IMR-90 (cell line): ENCODE measurements at regions not wholly inside any gene's neighbourhood (a gene's known extent, or its start where the extent isn't known, plus 50 kb on each side); places are given as distances from the start of the nearest gene placed in this dataset.

Experiments used
- ATAC-seq: fragments of 200-7000 bp; cut with Tn5 transposase; 2 replicates; pipeline ENCODE4 v1.9.1; 2020; ENCODE audit warnings: low read depth, mild to moderate bottlenecking, moderate library complexity
- BruUV-seq: library from RNA; stranded (reverse); fragments of 400-500 nt; replicated peaks from 2 replicates; lab custom pipeline; 2021; lab: Mats Ljungman, UMichigan
- CTCF ChIA-PET: fragments of 300-600 bp; formaldehyde crosslinking; extraction: SDS; loops from one replicate; lab custom pipeline; 2021; ENCODE audit warnings: antibody characterized with exemption; lab: Yijun Ruan, JAX
- POLR2A ChIA-PET: fragments of 300-600 bp; sonication (Branson Sonifier 250); formaldehyde crosslinking; loops from one replicate; lab custom pipeline; 2022; ENCODE audit warnings: antibody characterized with exemption; ENCODE audit not compliant: unreplicated experiment; lab: Charles Lee
- DNase-seq: peaks from one replicate; pipeline ENCODE4 v3.0.0; 2013
- H2AFZ ChIP-seq: replicated peaks from 2 replicates; pipeline ENCODE3; 2013; ENCODE audit warnings: low read length, mild to moderate bottlenecking; ENCODE audit not compliant: poor library complexity
- H2AK5ac ChIP-seq: 2 replicates; pipeline ENCODE4 v1.6.1; 2013; ENCODE audit warnings: low read depth, low read length, inconsistent platforms
- H2AK9ac ChIP-seq: replicated peaks from 2 replicates; pipeline ENCODE3; 2013; ENCODE audit warnings: mild to moderate bottlenecking, low read depth, low read length, moderate library complexity; ENCODE audit not compliant: poor library complexity
- H2BK120ac ChIP-seq: 2 replicates; pipeline ENCODE4 v1.6.1; 2013; ENCODE audit warnings: low read depth, low read length, inconsistent platforms
- H2BK15ac ChIP-seq: 3 replicates; pipeline ENCODE4 v1.6.1; 2013; ENCODE audit warnings: low read depth, low read length, inconsistent platforms
- H2BK20ac ChIP-seq: 2 replicates; pipeline ENCODE4 v1.6.1; 2013; ENCODE audit warnings: low read depth, mild to moderate bottlenecking, inconsistent platforms, low read length, moderate library complexity
- H2BK5ac ChIP-seq: 2 replicates; pipeline ENCODE4 v1.6.1; 2013; ENCODE audit warnings: mild to moderate bottlenecking, low read depth, low read length, inconsistent platforms; ENCODE audit not compliant: poor library complexity, severe bottlenecking
- H3K14ac ChIP-seq: replicated peaks from 2 replicates; pipeline ENCODE4 v1.6.1; 2013; ENCODE audit warnings: low read depth, low read length, inconsistent platforms
- H3K18ac ChIP-seq: 2 replicates; pipeline ENCODE4 v1.6.1; 2013; ENCODE audit warnings: low read depth, low read length, control low read depth
- H3K23ac ChIP-seq: 2 replicates; pipeline ENCODE4 v1.6.1; 2013; ENCODE audit warnings: low read depth, low read length, inconsistent platforms
- H3K27ac ChIP-seq: 2 replicates; pipeline ENCODE4 v1.5.1; 2013; ENCODE audit warnings: mild to moderate bottlenecking, control low read depth, low read length; ENCODE audit not compliant: insufficient read depth
- H3K27me3 ChIP-seq: 2 replicates; pipeline ENCODE4 v1.6.1; 2013; ENCODE audit warnings: low read length; ENCODE audit not compliant: control insufficient read depth, insufficient read depth
- H3K36me3 ChIP-seq: 2 replicates; pipeline ENCODE4 v1.6.1; 2013; ENCODE audit warnings: low read length, mixed read lengths; ENCODE audit not compliant: control insufficient read depth, insufficient read depth
- H3K4ac ChIP-seq: 2 replicates; pipeline ENCODE4 v1.6.1; 2013; ENCODE audit warnings: low read depth, low read length, inconsistent platforms
- H3K4me1 ChIP-seq: 2 replicates; pipeline ENCODE4 v1.6.1; 2013; ENCODE audit warnings: low read length, mixed read lengths; ENCODE audit not compliant: control insufficient read depth, insufficient read depth
- H3K4me2 ChIP-seq: 2 replicates; pipeline ENCODE4 v1.6.1; 2013; ENCODE audit warnings: low read depth, mild to moderate bottlenecking, control low read depth, low read length, moderate library complexity
- H3K4me3 ChIP-seq: 2 replicates; pipeline ENCODE4 v1.5.1; 2013; ENCODE audit warnings: low read depth, mild to moderate bottlenecking, control low read depth, low read length, moderate library complexity; ENCODE audit not compliant: insufficient read depth
- H3K56ac ChIP-seq: 2 replicates; pipeline ENCODE4 v1.6.1; 2013; ENCODE audit warnings: low read length, inconsistent platforms; ENCODE audit not compliant: insufficient read depth; ENCODE audit errors: extremely low read depth
- H3K79me1 ChIP-seq, 2 experiments: 2 replicates each; pipeline ENCODE4 v1.6.1; 2013; ENCODE audit warnings: low read length in 2 of 2, inconsistent platforms in 1 of 2, low read depth in 1 of 2
- H3K9ac ChIP-seq: 2 replicates; pipeline ENCODE4 v1.6.1; 2013; ENCODE audit warnings: low read depth, low read length, control low read depth
- H3K9me1 ChIP-seq: 2 replicates; pipeline ENCODE4 v1.6.1; 2013; ENCODE audit warnings: low read length, inconsistent platforms; ENCODE audit not compliant: insufficient read depth
- H3K9me3 ChIP-seq: 2 replicates; pipeline ENCODE4 v1.6.1; 2013; ENCODE audit warnings: low read length; ENCODE audit not compliant: control insufficient read depth, insufficient read depth
- H4K20me1 ChIP-seq: 2 replicates; pipeline ENCODE4 v1.6.1; 2013; ENCODE audit warnings: low read length, inconsistent platforms; ENCODE audit not compliant: insufficient read depth
- H4K5ac ChIP-seq: 2 replicates; pipeline ENCODE4 v1.6.1; 2013; ENCODE audit warnings: mild to moderate bottlenecking, low read depth, low read length, control low read depth
- H4K8ac ChIP-seq, 2 experiments: 2 replicates each; pipeline ENCODE4 v1.6.1; 2013; ENCODE audit warnings: low read depth in 2 of 2, low read length in 2 of 2, control low read depth in 1 of 2, inconsistent platforms in 1 of 2
- H4K91ac ChIP-seq: 2 replicates; pipeline ENCODE4 v1.6.1; 2013; ENCODE audit warnings: low read depth, low read length, inconsistent platforms; ENCODE audit not compliant: insufficient read depth
- CHD1 ChIP-seq: IDR thresholded peaks from 2 replicates; pipeline ENCODE4 v1.6.1; 2012; ENCODE audit warnings: low read depth, low read length, improper control_type of control experiment
- FOS ChIP-seq: fragments of 150-350 bp; IDR thresholded peaks from 2 replicates; pipeline ENCODE4 v1.6.1; 2016; ENCODE audit warnings: low read depth, low read length
- MAZ ChIP-seq: IDR thresholded peaks from 2 replicates; pipeline ENCODE4 v1.6.1; 2012; ENCODE audit warnings: low read depth, mild to moderate bottlenecking, low read length, improper control_type of control experiment, moderate library complexity, borderline replicate concordance
- MXI1 ChIP-seq: IDR thresholded peaks from 2 replicates; pipeline ENCODE4 v1.6.1; 2012; ENCODE audit warnings: low read depth, mild to moderate bottlenecking, low read length, moderate library complexity, borderline replicate concordance
- POLR2A ChIP-seq: IDR thresholded peaks from 2 replicates; pipeline ENCODE4 v1.6.1; 2012; ENCODE audit warnings: mild to moderate bottlenecking, low read depth, low read length
- SMC3 ChIP-seq: fragments of 150-350 bp; IDR thresholded peaks from 2 replicates; pipeline ENCODE4 v1.6.1; 2016; ENCODE audit warnings: low read depth, mild to moderate bottlenecking, antibody characterized with exemption, low read length, moderate library complexity
- USF2 ChIP-seq: fragments of 150-350 bp; IDR thresholded peaks from 2 replicates; pipeline ENCODE4 v1.6.1; 2017; ENCODE audit warnings: mild to moderate bottlenecking, antibody characterized with exemption, low read length, low read depth
- WGBS, 2 experiments: methylation state at CpG; one replicate each; pipeline versions ENCODE4 v1.1.5 to v1.1.7; 2013; ENCODE audit warnings: missing lambda C conversion rate in 2 of 2; ENCODE audit not compliant: insufficient read length in 1 of 2; ENCODE audit errors: extremely low coverage in 2 of 2; 5-methylcytosine and 5-hydroxymethylcytosine counted together
- dilution Hi-C: fragments of 300-500 bp; cut with HindIII; formaldehyde crosslinking; loops from one replicate; pipeline ENCODE4 v1.14.3; 2018; ENCODE audit warnings: low sequenced_read_pairs; ENCODE audit not compliant: unreplicated experiment
- in situ Hi-C: fragments of 300-500 bp; cut with MboI; formaldehyde crosslinking; loops from 3 replicates; pipeline ENCODE4 v1.14.3; 2019; ENCODE audit warnings: low sequenced_read_pairs, inconsistent platforms, mixed read lengths
- intact Hi-C: fragments of 100-400 bp; cut with micrococcal nuclease; formaldehyde crosslinking; loops from 2 replicates; pipeline ENCODE4 v1.10.0; 2022

- Histone ChIP-seq H3K4me2 (no peak overlapping the region), H3K9ac (no peak overlapping the region), H3K27ac (no peak overlapping the region), H3K79me1 (no peaks in the 10 kb centered on the region), H3K23ac (no peak overlapping the region), H2BK120ac (no peak overlapping the region), H2BK20ac (no peak overlapping the region), H3K4me1 (peaks cover 6% of the 10 kb centered on the region), H3K56ac (no peak overlapping the region), H4K91ac (no peak overlapping the region), H4K8ac (no peak overlapping the region), H2AK9ac (no peak overlapping the region), H3K27me3 (no peaks in the 10 kb centered on the region), H3K4ac (no peak overlapping the region), H2BK15ac (no peak overlapping the region), H4K5ac (no peak overlapping the region), H3K14ac (no peak overlapping the region), H2BK5ac (no peak overlapping the region), H3K36me3 (no peaks in the 10 kb centered on the region), H3K18ac (no peak overlapping the region), H3K4me3 (no peak overlapping the region), H2AFZ (no peak overlapping the region), H3K9me1 (no peaks in the 10 kb centered on the region), H4K20me1 (no peaks in the 10 kb centered on the region), H2AK5ac (no peak overlapping the region), H3K9me3 (no peaks in the 10 kb centered on the region)
- POLR2A ChIA-PET, result no interaction called here
- CTCF ChIA-PET, result no interaction called here
- in situ Hi-C loops (no loop called here), intact Hi-C loops (no loop called here), dilution Hi-C loops (no loop called here)
- no TSS peak for BruUV-seq
- no peak for TF ChIP-seq CHD1
- no peak for TF ChIP-seq POLR2A
- TF ChIP-seq USF2, result no peak
- no peak for TF ChIP-seq FOS
- no peak for TF ChIP-seq MAZ
- no peak for TF ChIP-seq SMC3
- TF ChIP-seq MXI1, result no peak
- DNase-seq (no peak), ATAC-seq (no peak)
- 95% methylated on average over 2 of the region's 6 CpGs; no CpG with 5 or more reads in 1 of the 2 experiments for WGBS, 2 experiments
These were observed 160.2 kb upstream of the KAZN start for GRCh38 chr1:14438127-14438769.
